Mesothelial cell of epicardium (in vitro differentiated cells): ENCODE measurements at regions not wholly inside any gene's neighbourhood (a gene's known extent, or its start where the extent isn't known, plus 50 kb on each side); places are given as distances from the start of the nearest gene placed in this dataset.
"Not testable (repeated sequence)": the region's sequence is repeated elsewhere in the genome, so short reads cannot be mapped to it uniquely, and the experiment has no call there.

Experiments used
- DNase-seq, 2 experiments: peaks; one replicate each; pipeline ENCODE4 v3.0.0; 2021; ENCODE audit warnings: low spot score in 2 of 2; ENCODE audit not compliant: unreplicated experiment in 2 of 2
- H3K27ac Mint-ChIP-seq: 2 replicates; pipeline ENCODE4 v1.8.0; 2021; ENCODE audit warnings: mixed read lengths
- H3K27me3 Mint-ChIP-seq: 2 replicates; pipeline ENCODE4 v1.8.0; 2021; ENCODE audit warnings: low read depth, mixed read lengths
- H3K36me3 Mint-ChIP-seq: 2 replicates; pipeline ENCODE4 v1.8.0; 2021; ENCODE audit warnings: mixed read lengths
- H3K4me1 Mint-ChIP-seq: 2 replicates; pipeline ENCODE4 v1.8.0; 2021; ENCODE audit warnings: mixed read lengths
- H3K4me3 Mint-ChIP-seq: 2 replicates; pipeline ENCODE4 v1.8.0; 2021; ENCODE audit warnings: mild to moderate bottlenecking, moderate library complexity, mixed read lengths
- H3K9me3 Mint-ChIP-seq: 2 replicates; pipeline ENCODE4 v1.8.0; 2021; ENCODE audit warnings: mixed read lengths
- TF ChIP-seq, protein P1 (sequence below): fragments of 200-600 bp; sonication (generic); IDR thresholded peaks from one replicate; pipeline ENCODE4 v1.5.0; 2021; ENCODE audit warnings: antibody characterized with exemption; ENCODE audit not compliant: unreplicated experiment

DNA sequence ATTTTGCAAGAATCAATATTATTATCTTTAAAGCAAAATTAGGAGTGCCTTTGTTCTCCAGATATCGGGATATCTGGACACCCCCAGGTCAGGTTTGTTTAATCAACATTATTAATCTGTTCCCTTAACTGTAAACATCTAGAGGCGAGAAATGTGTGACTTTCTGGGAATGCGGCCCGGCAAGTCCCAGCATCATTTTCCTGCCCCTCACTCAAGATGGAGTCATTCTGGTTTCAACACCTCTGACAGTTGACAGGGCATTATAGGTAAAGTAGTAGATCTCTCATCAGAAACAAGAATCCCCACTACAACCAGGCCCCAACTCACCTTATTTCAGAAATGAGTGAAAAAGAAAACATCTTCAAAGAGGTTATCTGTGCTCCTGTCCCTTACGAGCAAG is 331.6 kb upstream of the ZFP42 start:
- TF ChIP-seq, protein P1, sequence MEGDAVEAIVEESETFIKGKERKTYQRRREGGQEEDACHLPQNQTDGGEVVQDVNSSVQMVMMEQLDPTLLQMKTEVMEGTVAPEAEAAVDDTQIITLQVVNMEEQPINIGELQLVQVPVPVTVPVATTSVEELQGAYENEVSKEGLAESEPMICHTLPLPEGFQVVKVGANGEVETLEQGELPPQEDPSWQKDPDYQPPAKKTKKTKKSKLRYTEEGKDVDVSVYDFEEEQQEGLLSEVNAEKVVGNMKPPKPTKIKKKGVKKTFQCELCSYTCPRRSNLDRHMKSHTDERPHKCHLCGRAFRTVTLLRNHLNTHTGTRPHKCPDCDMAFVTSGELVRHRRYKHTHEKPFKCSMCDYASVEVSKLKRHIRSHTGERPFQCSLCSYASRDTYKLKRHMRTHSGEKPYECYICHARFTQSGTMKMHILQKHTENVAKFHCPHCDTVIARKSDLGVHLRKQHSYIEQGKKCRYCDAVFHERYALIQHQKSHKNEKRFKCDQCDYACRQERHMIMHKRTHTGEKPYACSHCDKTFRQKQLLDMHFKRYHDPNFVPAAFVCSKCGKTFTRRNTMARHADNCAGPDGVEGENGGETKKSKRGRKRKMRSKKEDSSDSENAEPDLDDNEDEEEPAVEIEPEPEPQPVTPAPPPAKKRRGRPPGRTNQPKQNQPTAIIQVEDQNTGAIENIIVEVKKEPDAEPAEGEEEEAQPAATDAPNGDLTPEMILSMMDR = no peak
- Mint-ChIP-seq H3K9me3 (peaks cover 14% of the 10 kb centered on the region), H3K27me3 (peaks cover 4% of the 10 kb centered on the region), H3K4me1 (peaks cover 14% of the 10 kb centered on the region), H3K27ac (no peak overlapping the region), H3K36me3 (no peaks in the 10 kb centered on the region), H3K4me3 (no peak overlapping the region)
- no peak for DNase-seq

DNA sequence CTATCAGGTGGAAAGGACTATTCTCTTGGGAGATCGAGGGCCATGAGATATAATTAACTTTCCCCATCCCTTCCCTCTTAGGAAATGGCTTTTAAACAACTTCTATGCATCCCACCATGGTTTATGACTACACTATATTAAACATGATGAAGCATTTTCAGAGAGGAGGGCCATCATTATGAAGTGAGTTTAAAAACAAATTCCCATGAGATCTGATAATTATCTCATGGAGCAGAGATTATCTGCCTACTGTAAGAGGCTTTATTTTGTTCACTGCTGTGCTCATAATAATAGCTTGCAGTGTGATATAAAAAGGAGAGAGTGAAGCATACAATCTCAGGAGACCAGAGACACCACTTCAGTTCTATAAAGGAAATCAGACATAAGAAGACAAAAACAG is 330.5 kb upstream of the ZFP42 start:
- peaks cover 4% of the 10 kb centered on the region for H3K27me3 Mint-ChIP-seq
- TF ChIP-seq, protein P1 = no peak
- no peak overlapping the region for H3K4me3 Mint-ChIP-seq
- no peaks in the 10 kb centered on the region for H3K36me3 Mint-ChIP-seq
- H3K4me1 Mint-ChIP-seq = peaks cover 14% of the 10 kb centered on the region
- H3K9me3 Mint-ChIP-seq = peaks cover 12% of the 10 kb centered on the region
- no peak overlapping the region for H3K27ac Mint-ChIP-seq
- no peak for DNase-seq

DNA sequence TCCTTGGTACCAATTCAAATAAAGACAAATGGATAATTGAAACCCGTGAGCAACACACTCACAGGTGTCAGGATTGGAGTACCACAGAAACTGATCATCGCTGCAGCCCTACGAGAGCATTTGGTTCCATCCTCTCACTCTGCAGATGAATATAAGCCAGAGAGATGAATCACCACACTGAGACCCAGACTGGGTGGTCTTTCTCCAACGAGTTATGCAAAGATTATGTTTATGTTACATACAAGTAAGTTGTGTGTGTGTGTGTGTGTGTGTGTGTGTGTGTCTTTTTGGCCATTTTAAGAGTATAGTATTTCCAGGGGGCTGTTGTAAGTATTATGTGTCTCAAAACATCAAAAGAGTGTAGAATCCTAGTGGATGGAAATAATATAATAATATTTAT is 329.5 kb upstream of the ZFP42 start:
- Mint-ChIP-seq H3K27me3 (peaks cover 4% of the 10 kb centered on the region), H3K4me3 (no peak overlapping the region), H3K9me3 (peaks cover 15% of the 10 kb centered on the region), H3K4me1 (peaks cover 14% of the 10 kb centered on the region), H3K27ac (no peak overlapping the region), H3K36me3 (peaks cover 3% of the 10 kb centered on the region)
- TF ChIP-seq, protein P1 = no peak
- DNase-seq = no peak

DNA sequence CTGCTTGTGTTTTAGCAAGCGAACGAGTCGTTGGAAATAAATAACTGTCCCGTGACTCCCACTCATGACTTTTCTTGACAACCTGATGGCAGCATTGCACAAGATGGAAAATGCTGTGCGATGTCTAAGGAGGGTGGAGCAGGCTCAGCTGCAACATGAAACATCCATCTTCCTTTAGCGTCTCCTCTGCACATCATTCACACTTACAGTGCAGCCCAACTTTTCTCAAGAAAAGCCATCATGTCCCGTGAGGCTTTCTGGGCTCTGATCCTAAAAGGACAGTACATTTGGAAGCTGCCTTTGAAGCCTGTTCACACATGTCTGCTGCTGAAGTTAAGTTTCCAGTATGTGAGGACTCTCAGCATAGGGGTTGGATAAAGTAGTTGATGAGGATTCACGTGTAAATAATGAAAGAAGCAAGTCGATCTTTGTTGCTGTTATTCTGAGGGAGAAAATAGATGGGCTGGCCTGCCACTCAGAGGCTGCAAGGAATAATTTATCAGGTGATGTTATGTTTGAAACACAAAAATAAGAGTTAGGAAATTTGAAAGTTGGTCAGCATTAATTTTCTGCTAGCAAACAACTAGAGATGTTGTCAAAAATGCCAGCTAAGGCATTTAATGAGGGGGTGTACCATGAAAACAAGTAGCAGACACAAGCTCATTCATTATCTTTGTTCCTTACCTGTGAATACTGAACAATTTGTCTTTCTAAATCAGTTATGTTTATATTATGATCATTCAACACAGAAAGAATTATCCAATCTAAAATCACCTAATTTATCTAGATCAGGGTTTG is 328.7 kb upstream of the ZFP42 start:
- Mint-ChIP-seq H3K4me1 (peaks cover 14% of the 10 kb centered on the region), H3K9me3 (peaks cover 11% of the 10 kb centered on the region), H3K4me3 (no peak overlapping the region), H3K36me3 (peaks cover 3% of the 10 kb centered on the region), H3K27ac (no peak overlapping the region), H3K27me3 (peaks cover 4% of the 10 kb centered on the region)
- DNase-seq = no peak
- TF ChIP-seq, protein P1 = no peak

DNA sequence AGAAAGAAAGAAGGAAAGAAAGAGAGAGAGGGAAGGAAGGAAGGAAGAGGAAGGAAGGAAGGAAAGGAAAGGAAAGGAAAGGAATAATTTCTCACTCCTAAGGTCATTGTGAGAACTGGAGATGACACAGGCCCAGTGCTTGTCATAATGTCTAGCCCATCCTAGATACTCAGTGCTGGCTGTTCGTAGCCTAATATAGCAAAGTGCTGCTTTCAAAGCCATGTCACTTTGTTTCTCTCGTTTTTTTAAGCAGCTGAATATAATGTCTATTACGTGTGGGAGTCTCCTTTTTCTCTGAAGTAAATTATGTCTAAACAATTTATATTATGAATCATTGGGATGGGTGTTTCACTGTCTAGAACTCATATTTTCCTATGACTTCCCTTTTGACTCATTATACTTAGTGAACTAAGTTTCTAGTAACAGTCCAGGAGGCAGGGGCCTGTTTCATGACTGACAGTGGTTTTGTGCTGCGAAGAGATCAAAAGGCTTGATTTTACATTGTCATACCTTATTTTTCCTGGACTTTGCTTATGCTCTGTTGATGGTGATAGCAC is 327.0 kb upstream of the ZFP42 start:
- TF ChIP-seq, protein P1 = no peak
- peaks cover 11% of the 10 kb centered on the region for H3K9me3 Mint-ChIP-seq
- H3K4me1 Mint-ChIP-seq = peaks cover 14% of the 10 kb centered on the region
- H3K27ac Mint-ChIP-seq = no peak overlapping the region
- no peak for DNase-seq
- no peaks in the 10 kb centered on the region for H3K27me3 Mint-ChIP-seq
- H3K36me3 Mint-ChIP-seq = peaks cover 3% of the 10 kb centered on the region
- no peak overlapping the region for H3K4me3 Mint-ChIP-seq

DNA sequence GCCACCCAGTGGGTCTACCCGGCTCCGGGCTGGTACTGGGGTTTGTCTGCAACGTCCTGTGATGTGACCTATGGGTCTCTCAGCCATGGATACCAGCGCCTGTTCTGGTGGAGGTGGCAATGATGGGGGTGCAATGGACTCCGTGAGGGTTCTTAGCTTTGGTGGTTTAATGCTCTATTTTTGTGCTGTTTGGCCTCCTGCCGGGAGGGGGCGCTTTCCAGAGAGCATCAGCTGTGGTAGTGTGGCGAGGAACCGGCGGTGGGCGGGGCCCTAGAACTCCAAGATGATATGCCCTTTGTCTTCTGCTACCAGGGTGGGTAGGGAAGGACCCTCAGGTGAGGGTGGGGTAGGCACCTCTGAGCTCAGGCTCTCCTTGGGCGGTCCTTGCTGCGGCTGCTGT is 324.1 kb upstream of the ZFP42 start:
- peaks cover 14% of the 10 kb centered on the region for H3K4me1 Mint-ChIP-seq
- DNase-seq, H3K4me3 Mint-ChIP-seq, H3K27me3 Mint-ChIP-seq, H3K36me3 Mint-ChIP-seq, H3K27ac Mint-ChIP-seq: not testable (repeated sequence)
- peaks cover 11% of the 10 kb centered on the region for H3K9me3 Mint-ChIP-seq

DNA sequence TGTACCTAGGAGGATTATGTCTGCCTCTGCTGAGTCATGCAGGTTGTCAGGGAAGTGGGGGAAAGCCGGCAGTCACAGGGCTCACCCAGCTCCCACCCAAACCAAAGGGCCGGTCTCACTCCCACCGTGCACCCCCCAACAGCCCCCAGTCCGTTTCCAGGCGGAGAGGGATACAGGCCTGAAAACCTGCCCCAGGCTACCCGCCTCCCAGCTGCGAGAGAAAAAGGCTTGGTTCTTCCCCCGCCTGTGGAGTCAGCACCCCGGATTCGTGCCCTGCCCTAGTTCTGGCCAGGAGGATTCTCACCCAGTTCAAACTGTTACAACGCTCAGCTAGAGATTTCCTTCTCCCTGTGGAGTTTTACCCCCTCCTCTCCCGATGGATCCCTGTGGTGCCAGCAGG is 323.6 kb upstream of the ZFP42 start:
- not testable (repeated sequence) for H3K4me1 Mint-ChIP-seq, H3K27me3 Mint-ChIP-seq, DNase-seq, H3K27ac Mint-ChIP-seq, H3K36me3 Mint-ChIP-seq, H3K4me3 Mint-ChIP-seq
- H3K9me3 Mint-ChIP-seq = peaks cover 11% of the 10 kb centered on the region

DNA sequence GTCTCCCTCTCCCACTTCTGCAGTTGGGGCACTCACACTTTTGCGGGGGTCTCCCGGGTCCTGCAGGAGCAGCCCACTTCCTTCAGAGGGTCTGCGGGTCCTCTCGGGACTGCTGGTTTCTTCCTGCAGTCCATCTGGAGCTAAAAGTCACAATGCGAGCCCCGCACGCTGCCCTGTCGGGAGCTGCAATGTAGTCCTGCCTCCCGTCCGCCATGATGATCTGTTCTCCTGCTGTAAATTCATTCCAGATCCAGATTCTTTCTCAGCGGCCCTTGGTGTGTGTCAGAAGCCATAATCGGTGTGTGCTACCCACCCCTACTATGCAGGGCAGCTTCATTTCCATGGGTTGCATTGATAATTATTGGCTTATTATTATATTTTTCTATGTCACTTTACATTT is 323.0 kb upstream of the ZFP42 start:
- not testable (repeated sequence) for H3K36me3 Mint-ChIP-seq, DNase-seq, H3K4me1 Mint-ChIP-seq, H3K27ac Mint-ChIP-seq, H3K4me3 Mint-ChIP-seq, H3K27me3 Mint-ChIP-seq
- H3K9me3 Mint-ChIP-seq = peaks cover 11% of the 10 kb centered on the region
